GM23338 (cell line): ENCODE measurements at regions not wholly inside any gene's neighbourhood (a gene's known extent, or its start where the extent isn't known, plus 50 kb on each side); places are given as distances from the start of the nearest gene placed in this dataset.

ENCODE experiments used
- ATAC-seq: fragments of 200-7000 bp; cut with Tn5 transposase; 3 replicates; pipeline ENCODE4 v1.9.1; 2020
- DNase-seq: peaks from one replicate; pipeline ENCODE4 v3.0.0-alpha.2; 2015; ENCODE audit warnings: low spot score
- H2AFZ ChIP-seq: fragments of 200-600 bp; sonication (generic); 2 replicates; pipeline ENCODE4 v1.8.0; 2016; ENCODE audit warnings: antibody characterized with exemption, mild to moderate bottlenecking, moderate library complexity
- H3F3A ChIP-seq: fragments of 200-600 bp; sonication (generic); replicated peaks from 2 replicates; pipeline ENCODE4 v1.8.0; 2017; ENCODE audit warnings: antibody characterized with exemption, mixed run types, low read depth
- H3K27ac ChIP-seq: fragments of 200-600 bp; sonication (generic); 2 replicates; pipeline ENCODE4 v1.6.1; 2016; ENCODE audit warnings: low read depth
- H3K27me3 ChIP-seq: fragments of 200-600 bp; sonication (generic); 2 replicates; pipeline ENCODE4 v1.8.0; 2016; ENCODE audit warnings: mild to moderate bottlenecking, mixed run types, moderate library complexity; ENCODE audit not compliant: insufficient read depth
- H3K36me3 ChIP-seq: fragments of 200-600 bp; sonication (generic); 2 replicates; pipeline ENCODE4 v1.8.0; 2016; ENCODE audit warnings: mild to moderate bottlenecking; ENCODE audit not compliant: insufficient read depth
- H3K4me1 ChIP-seq: fragments of 200-600 bp; sonication (generic); 2 replicates; pipeline ENCODE4 v1.8.0; 2016; ENCODE audit warnings: mild to moderate bottlenecking, moderate library complexity; ENCODE audit not compliant: insufficient read depth
- H3K4me2 ChIP-seq: fragments of 200-600 bp; sonication (generic); 2 replicates; pipeline ENCODE4 v1.7.1; 2017; ENCODE audit warnings: mixed run types
- H3K4me3 ChIP-seq: fragments of 200-600 bp; sonication (generic); 2 replicates; pipeline ENCODE4 v1.6.1; 2016; ENCODE audit warnings: mixed run types
- H3K79me2 ChIP-seq: fragments of 200-600 bp; sonication (generic); replicated peaks from 2 replicates; pipeline ENCODE4 v1.8.0; 2017; ENCODE audit warnings: mild to moderate bottlenecking; ENCODE audit not compliant: insufficient read depth
- H3K9me2 ChIP-seq: fragments of 200-600 bp; sonication (generic); 2 replicates; pipeline ENCODE4 v1.8.0; 2017; ENCODE audit not compliant: insufficient read depth
- H4K20me1 ChIP-seq: fragments of 200-600 bp; sonication (generic); replicated peaks from 2 replicates; pipeline ENCODE4 v1.8.0; 2017; ENCODE audit warnings: mild to moderate bottlenecking; ENCODE audit not compliant: insufficient read depth
- H3K27ac Mint-ChIP-seq: 2 replicates; pipeline ENCODE4 v1.8.0; 2020; ENCODE audit warnings: inconsistent platforms, mild to moderate bottlenecking, moderate library complexity, mixed read lengths
- H3K27me3 Mint-ChIP-seq: 3 replicates; pipeline ENCODE4 v1.8.0; 2022; ENCODE audit warnings: low read depth, mild to moderate bottlenecking, moderate library complexity, mixed read lengths, inconsistent platforms; ENCODE audit not compliant: insufficient read depth, poor library complexity
- H3K36me3 Mint-ChIP-seq: 3 replicates; pipeline ENCODE4 v1.8.0; 2021; ENCODE audit warnings: low read depth, mild to moderate bottlenecking, inconsistent platforms, moderate library complexity, mixed read lengths
- H3K4me1 Mint-ChIP-seq: 3 replicates; pipeline ENCODE4 v1.8.0; 2020; ENCODE audit warnings: mild to moderate bottlenecking, inconsistent platforms, mixed read lengths
- H3K4me3 Mint-ChIP-seq: 3 replicates; pipeline ENCODE4 v1.8.0; 2021; ENCODE audit warnings: moderate library complexity, mild to moderate bottlenecking, inconsistent platforms, mixed read lengths
- H3K9me3 Mint-ChIP-seq: 3 replicates; pipeline ENCODE4 v1.8.0; 2020; ENCODE audit warnings: moderate library complexity, mild to moderate bottlenecking, inconsistent platforms, mixed read lengths
- CREB1 ChIP-seq: fragments of 250-450 bp; sonication (Bioruptor Pico); IDR thresholded peaks from 2 replicates; pipeline ENCODE4 v1.5.0; 2020; ENCODE audit warnings: low read depth, mild to moderate bottlenecking, moderate library complexity
- CTCF ChIP-seq, 2 experiments: fragments of 200-600 bp in 1 of 2; sonication (generic) in 1 of 2; conservative IDR thresholded peaks; 2 replicates each; pipeline versions ENCODE4 v1.5.1 to v1.6.1; 2016 to 2017; ENCODE audit warnings: antibody characterized with exemption in 2 of 2, low read depth in 2 of 2, mild to moderate bottlenecking in 2 of 2, moderate library complexity in 1 of 2
- ETS1 ChIP-seq: IDR thresholded peaks from 2 replicates; pipeline ENCODE4 v1.6.1; 2016; ENCODE audit warnings: antibody characterized with exemption
- EZH2 ChIP-seq: fragments of 200-600 bp; sonication (generic); IDR thresholded peaks from one replicate; pipeline ENCODE4 v1.8.0; 2017; ENCODE audit warnings: antibody characterized with exemption, mild to moderate bottlenecking, low read depth; ENCODE audit not compliant: unreplicated experiment
- EZH2phosphoT487 ChIP-seq: fragments of 200-600 bp; sonication (generic); IDR thresholded peaks from one replicate; pipeline ENCODE4 v1.8.1; 2018; ENCODE audit warnings: antibody characterized with exemption; ENCODE audit not compliant: unreplicated experiment
- JUNB ChIP-seq: IDR thresholded peaks from one replicate; pipeline ENCODE4 v1.6.1; 2016; ENCODE audit warnings: antibody characterized with exemption; ENCODE audit not compliant: unreplicated experiment
- NANOG ChIP-seq: IDR thresholded peaks from 2 replicates; pipeline ENCODE4 v1.6.1; 2016; ENCODE audit warnings: antibody characterized with exemption, borderline replicate concordance
- POLR2AphosphoS5 ChIP-seq: IDR thresholded peaks from 2 replicates; pipeline ENCODE4 v1.6.1; 2016; ENCODE audit warnings: antibody characterized with exemption, low read depth
- REST ChIP-seq: IDR thresholded peaks from one replicate; pipeline ENCODE4 v1.6.1; 2018; ENCODE audit warnings: antibody characterized with exemption; ENCODE audit not compliant: unreplicated experiment
- STAT1 ChIP-seq: IDR thresholded peaks from one replicate; pipeline ENCODE4 v1.6.1; 2016; ENCODE audit warnings: antibody characterized with exemption; ENCODE audit not compliant: unreplicated experiment
- ZNF114 ChIP-seq: fragments of 250-450 bp; sonication (Bioruptor Pico); IDR thresholded peaks from 2 replicates; pipeline ENCODE4 v1.5.0; 2020; ENCODE audit warnings: mild to moderate bottlenecking, moderate library complexity
- ZNF331 ChIP-seq: fragments of 250-450 bp; sonication (Bioruptor Pico); IDR thresholded peaks from 2 replicates; pipeline ENCODE4 v1.5.0; 2020; ENCODE audit warnings: low read depth, mild to moderate bottlenecking, moderate library complexity
- TF ChIP-seq, protein P1 (sequence below): fragments of 250-450 bp; sonication (Bioruptor Pico); IDR thresholded peaks from 2 replicates; pipeline ENCODE4 v1.5.0; 2020; ENCODE audit warnings: mild to moderate bottlenecking, moderate library complexity

DNA sequence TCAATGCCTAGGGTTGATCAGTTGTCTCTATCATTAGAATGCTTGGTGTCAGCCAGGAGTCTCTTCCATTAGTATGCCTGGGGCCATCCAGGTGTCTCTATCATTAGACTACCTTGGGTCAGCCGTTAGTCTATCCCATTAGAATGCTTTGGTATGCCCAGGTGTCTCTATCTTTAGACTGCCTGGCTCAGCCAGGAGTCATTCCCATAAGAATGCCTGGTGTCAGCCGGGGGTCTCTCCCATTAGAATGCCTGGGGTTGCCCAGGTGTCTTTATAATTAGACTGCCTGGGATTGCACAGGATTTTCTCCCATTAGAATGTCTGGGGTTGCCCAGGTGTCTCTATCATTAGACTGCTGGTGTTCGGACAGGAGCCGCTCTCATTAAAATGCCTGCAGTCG, 1442.9 kb downstream of the UQCRFS1 start:
- Histone ChIP-seq H3K9me2 (peaks cover 23% of the 10 kb centered on the region), H3K4me1 (no peaks in the 10 kb centered on the region), H4K20me1 (no peaks in the 10 kb centered on the region; the same call in 1 of the 2 replicates), H3K4me3 (no peak overlapping the region), H2AFZ (no peak overlapping the region), H3F3A (no peaks in the 10 kb centered on the region), H3K36me3 (peaks cover 11% of the 10 kb centered on the region), H3K79me2 (no peaks in the 10 kb centered on the region), H3K27ac (no peak overlapping the region), H3K27me3 (peaks cover 77% of the 10 kb centered on the region), H3K4me2 (no peak overlapping the region)
- peaks cover 94% of the 10 kb centered on the region for H3K9me3 Mint-ChIP-seq
- H3K27ac Mint-ChIP-seq: no peak overlapping the region
- no peak overlapping the region for H3K4me3 Mint-ChIP-seq
- peaks cover 95% of the 10 kb centered on the region for H3K27me3 Mint-ChIP-seq
- DNase-seq: peak; percentile 40
- TF ChIP-seq EZH2phosphoT487 (no peak), REST (no peak), JUNB (no peak), CTCF (conservative IDR thresholded peaks at IDR 0.05; ENCODE audit: low read depth in 2 of 2) (no peak), ETS1 (no peak), EZH2 (no peak), ZNF114 (CRISPR knock-in tag) (no peak), ZNF331 (CRISPR knock-in tag) (no peak), STAT1 (no peak), CREB1 (CRISPR knock-in tag) (no peak), POLR2AphosphoS5 (no peak), NANOG (no peak)
- TF ChIP-seq, protein P1, sequence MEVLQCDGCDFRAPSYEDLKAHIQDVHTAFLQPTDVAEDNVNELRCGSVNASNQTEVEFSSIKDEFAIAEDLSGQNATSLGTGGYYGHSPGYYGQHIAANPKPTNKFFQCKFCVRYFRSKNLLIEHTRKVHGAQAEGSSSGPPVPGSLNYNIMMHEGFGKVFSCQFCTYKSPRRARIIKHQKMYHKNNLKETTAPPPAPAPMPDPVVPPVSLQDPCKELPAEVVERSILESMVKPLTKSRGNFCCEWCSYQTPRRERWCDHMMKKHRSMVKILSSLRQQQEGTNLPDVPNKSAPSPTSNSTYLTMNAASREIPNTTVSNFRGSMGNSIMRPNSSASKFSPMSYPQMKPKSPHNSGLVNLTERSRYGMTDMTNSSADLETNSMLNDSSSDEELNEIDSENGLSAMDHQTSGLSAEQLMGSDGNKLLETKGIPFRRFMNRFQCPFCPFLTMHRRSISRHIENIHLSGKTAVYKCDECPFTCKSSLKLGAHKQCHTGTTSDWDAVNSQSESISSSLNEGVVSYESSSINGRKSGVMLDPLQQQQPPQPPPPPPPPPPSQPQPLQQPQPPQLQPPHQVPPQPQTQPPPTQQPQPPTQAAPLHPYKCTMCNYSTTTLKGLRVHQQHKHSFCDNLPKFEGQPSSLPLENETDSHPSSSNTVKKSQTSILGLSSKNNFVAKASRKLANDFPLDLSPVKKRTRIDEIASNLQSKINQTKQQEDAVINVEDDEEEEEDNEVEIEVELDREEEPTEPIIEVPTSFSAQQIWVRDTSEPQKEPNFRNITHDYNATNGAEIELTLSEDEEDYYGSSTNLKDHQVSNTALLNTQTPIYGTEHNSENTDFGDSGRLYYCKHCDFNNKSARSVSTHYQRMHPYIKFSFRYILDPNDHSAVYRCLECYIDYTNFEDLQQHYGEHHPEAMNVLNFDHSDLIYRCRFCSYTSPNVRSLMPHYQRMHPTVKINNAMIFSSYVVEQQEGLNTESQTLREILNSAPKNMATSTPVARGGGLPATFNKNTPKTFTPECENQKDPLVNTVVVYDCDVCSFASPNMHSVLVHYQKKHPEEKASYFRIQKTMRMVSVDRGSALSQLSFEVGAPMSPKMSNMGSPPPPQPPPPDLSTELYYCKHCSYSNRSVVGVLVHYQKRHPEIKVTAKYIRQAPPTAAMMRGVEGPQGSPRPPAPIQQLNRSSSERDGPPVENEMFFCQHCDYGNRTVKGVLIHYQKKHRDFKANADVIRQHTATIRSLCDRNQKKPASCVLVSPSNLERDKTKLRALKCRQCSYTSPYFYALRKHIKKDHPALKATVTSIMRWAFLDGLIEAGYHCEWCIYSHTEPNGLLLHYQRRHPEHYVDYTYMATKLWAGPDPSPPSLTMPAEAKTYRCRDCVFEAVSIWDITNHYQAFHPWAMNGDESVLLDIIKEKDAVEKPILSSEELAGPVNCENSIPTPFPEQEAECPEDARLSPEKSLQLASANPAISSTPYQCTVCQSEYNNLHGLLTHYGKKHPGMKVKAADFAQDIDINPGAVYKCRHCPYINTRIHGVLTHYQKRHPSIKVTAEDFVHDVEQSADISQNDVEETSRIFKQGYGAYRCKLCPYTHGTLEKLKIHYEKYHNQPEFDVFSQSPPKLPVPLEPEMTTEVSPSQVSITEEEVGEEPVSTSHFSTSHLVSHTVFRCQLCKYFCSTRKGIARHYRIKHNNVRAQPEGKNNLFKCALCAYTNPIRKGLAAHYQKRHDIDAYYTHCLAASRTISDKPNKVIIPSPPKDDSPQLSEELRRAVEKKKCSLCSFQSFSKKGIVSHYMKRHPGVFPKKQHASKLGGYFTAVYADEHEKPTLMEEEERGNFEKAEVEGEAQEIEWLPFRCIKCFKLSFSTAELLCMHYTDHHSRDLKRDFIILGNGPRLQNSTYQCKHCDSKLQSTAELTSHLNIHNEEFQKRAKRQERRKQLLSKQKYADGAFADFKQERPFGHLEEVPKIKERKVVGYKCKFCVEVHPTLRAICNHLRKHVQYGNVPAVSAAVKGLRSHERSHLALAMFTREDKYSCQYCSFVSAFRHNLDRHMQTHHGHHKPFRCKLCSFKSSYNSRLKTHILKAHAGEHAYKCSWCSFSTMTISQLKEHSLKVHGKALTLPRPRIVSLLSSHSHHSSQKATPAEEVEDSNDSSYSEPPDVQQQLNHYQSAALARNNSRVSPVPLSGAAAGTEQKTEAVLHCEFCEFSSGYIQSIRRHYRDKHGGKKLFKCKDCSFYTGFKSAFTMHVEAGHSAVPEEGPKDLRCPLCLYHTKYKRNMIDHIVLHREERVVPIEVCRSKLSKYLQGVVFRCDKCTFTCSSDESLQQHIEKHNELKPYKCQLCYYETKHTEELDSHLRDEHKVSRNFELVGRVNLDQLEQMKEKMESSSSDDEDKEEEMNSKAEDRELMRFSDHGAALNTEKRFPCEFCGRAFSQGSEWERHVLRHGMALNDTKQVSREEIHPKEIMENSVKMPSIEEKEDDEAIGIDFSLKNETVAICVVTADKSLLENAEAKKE (CRISPR knock-in tag): no peak
- peaks cover 71% of the 10 kb centered on the region for H3K36me3 Mint-ChIP-seq
- peak; percentile 78 for ATAC-seq
- H3K4me1 Mint-ChIP-seq: no peaks in the 10 kb centered on the region; the same call in 2 of the 3 replicates
